ENCODE measurements at regions not wholly inside any gene's neighbourhood (a gene's known extent, or its start where the extent isn't known, plus 50 kb on each side); places are given as distances from the start of the nearest gene placed in this dataset.
"Not testable (repeated sequence)": the region's sequence is repeated elsewhere in the genome, so short reads cannot be mapped to it uniquely, and the experiment has no call there.

- no peak for DNase-seq (ENCODE audit: low spot score)
- intact Hi-C loops (cut with DNase I), result no loop called here
Measured at GRCh38 chrX:96480081-96480480, 204.6 kb upstream of the DIAPH2 start.

GRCh38 chrX:96481831-96482230 is 202.8 kb upstream of the DIAPH2 start:
- DNase-seq (ENCODE audit: low spot score) (no peak), ATAC-seq (no peak)
- intact Hi-C loops (cut with DNase I), result no loop called here

More at GRCh38 chrX:96480081-96480480, 204.6 kb upstream of the DIAPH2 start:
- no peak for ATAC-seq

GRCh38 chrX:96483647-96484160 is 200.9 kb upstream of the DIAPH2 start:
- no peak for ATAC-seq
- DNase-seq (ENCODE audit: low spot score), result no peak
- intact Hi-C loops (cut with DNase I), result no loop called here

DNA sequence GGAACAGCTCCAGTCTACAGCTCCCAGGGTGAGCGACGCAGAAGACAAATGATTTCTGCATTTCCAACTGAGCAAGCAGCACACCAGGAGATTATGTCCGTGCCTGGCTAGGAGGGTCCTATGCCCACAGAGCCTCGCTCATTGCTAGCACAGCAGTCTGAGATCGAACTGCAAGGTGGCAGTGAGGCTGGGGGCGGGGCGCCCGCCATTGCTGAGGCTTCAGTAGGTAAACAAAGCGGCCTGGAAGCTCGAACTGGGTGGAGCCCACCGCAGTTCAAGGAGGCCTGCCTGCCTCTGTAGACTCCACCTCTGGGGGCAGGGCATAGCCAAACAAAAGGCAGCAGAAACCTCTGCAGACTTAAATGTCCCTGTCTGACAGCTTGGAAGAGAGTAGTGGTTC is 198.0 kb upstream of the DIAPH2 start:
- intact Hi-C loops (cut with DNase I); DNase-seq (ENCODE audit: low spot score); ATAC-seq: not testable (repeated sequence)

- DNase-seq (ENCODE audit: low spot score) (no peak), ATAC-seq (no peak)
- intact Hi-C loops (cut with DNase I), result no loop called here
Measured at GRCh38 chrX:96502507-96502906, 182.1 kb upstream of the DIAPH2 start.

DNA sequence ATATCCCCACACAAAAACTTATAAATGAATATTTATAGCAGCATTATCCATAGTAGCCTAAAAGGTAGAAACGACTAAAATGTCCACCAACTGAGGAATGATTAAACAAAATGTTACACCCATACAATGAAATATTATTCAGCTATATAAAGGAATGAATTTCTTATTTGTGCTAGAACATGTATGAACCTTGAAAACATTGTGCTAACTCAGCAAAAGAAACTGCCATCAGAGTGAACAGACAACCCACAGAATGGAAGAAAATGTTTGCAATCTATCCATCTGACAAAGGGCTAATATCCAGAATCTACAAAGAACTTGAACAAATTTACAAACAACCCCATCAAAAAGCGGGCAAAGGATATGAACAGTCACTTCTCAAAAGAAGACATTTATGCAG is 155.3 kb upstream of the DIAPH2 start:
- ATAC-seq; DNase-seq (ENCODE audit: low spot score); intact Hi-C loops (cut with DNase I): not testable (repeated sequence)

DNA sequence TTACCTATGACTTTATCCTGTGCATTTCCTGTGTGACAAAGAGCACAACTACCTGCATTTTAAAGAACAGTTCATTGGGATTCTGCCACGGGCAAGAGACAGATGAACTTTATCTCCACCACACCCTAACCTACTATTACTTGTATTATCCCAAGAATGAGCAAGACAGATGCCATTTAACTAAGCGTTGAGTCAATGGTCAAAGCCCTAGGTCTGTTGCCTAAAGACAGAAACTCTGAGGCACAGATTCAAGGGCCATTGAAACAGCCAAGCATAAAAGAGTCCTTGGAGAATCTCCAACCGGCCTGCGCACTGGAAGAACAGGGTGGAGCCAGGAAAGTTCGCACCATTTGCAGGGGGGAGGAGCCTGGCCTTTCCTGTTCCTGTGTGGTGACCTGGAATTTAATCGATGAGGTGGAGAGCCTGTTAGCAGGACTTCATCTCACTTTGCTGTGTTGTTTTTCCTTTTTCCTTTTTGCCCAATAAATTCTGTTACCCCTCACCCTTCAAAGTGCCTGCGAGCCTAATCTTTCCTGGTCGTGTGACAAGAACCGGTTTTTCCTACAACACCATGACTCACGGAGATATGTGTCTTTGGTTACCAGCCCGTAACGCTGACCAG is 146.4 kb upstream of the DIAPH2 start:
- DNase-seq (ENCODE audit: low spot score) (no peak), ATAC-seq (no peak)
- intact Hi-C loops (cut with DNase I), result no loop called here

DNA sequence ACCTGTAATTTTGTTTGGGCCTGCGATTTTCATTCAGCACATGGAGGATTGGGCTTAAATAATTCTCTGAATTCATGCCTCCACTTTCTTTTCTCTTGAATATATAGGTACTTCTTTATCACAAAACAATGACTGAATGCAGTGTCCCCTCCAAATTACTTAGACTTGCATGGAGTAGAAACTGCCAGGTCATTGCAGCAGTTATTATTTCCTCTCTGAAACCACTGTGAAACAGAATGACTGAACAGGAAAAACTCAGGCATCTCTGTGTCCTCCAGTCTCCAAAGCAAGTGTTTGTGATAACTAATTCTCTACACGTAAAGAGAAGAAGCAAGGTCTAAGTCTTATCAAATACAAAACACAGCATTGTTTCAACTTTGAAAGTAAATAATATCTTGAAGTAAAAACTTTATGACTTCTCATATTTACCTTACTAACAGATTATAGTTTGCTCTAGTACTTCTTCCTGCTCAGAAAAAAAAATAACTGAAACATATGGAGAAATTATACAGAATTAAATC is 144.5 kb upstream of the DIAPH2 start:
- DNase-seq (ENCODE audit: low spot score) (no peak), ATAC-seq (no peak)
- intact Hi-C loops (cut with DNase I), result no loop called here

DNA sequence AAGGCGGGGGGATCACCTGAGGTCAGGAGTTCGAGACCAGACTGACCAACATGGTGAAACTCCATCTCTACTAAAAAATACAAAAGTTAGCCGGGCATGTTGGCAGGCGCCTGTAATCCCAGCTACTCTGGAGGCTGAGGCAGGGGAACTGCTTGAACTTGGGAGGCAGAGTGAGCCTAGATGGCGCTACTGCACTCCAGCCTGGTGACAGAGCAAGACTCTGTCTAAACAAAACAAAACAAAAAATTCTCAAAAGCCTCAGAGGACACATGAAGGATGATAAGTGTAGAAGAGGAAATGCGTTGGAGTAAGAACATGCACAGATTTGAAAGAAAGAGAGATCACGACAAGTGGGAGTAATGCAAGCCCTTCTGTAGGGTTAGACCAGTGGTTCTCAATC is 138.4 kb upstream of the DIAPH2 start:
- ATAC-seq; DNase-seq (ENCODE audit: low spot score); intact Hi-C loops (cut with DNase I): not testable (repeated sequence)

- DNase-seq (ENCODE audit: low spot score), result no peak
- intact Hi-C loops (cut with DNase I), result no loop called here
- no peak for ATAC-seq
Measured at GRCh38 chrX:96551322-96551872, 133.2 kb upstream of the DIAPH2 start.

- intact Hi-C loops (cut with DNase I), result no loop called here
- ATAC-seq (no peak), DNase-seq (ENCODE audit: low spot score) (no peak)
Measured at GRCh38 chrX:96556886-96557285, 127.8 kb upstream of the DIAPH2 start.

DNA sequence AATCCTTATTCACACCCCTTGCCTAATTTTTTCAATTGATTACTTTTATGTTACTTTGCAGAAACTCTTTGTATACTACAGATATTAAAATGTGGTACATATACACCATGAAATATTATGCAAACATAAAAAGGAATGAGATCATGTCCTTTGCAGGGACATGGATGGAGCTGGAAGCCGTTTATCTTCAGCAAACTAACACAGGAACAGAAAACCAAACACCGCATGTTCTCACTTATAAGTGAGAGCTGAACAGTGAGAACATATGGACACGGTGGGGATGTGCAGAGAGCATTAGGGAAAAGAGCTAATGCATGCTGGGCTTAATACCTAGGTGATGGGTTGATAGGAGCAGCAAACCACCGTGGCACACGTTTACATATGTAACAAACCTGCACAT is 123.5 kb upstream of the DIAPH2 start:
- DNase-seq (ENCODE audit: low spot score); intact Hi-C loops (cut with DNase I); ATAC-seq: not testable (repeated sequence)

DNA sequence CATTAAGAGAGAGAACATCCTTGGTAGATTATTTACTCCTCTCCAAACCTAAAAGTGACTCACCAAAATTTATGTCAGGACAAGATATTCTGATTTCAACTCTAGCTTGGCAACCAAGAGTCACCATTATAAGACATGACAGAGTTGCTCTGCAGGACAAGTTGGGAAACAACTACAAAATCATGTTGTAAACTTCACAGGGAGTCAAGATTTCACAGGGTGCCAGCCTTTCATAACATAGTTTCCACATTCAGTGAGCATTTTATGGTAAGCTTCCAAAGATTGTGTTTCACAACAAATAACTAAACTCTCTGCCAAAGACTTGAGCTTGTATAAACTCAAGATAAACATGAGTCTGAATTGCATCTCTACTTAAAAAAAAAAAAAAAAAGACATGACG is 121.0 kb upstream of the DIAPH2 start:
- DNase-seq (ENCODE audit: low spot score) (no peak), ATAC-seq (peak; percentile 81)
- intact Hi-C loops (cut with DNase I), result no loop called here

DNA sequence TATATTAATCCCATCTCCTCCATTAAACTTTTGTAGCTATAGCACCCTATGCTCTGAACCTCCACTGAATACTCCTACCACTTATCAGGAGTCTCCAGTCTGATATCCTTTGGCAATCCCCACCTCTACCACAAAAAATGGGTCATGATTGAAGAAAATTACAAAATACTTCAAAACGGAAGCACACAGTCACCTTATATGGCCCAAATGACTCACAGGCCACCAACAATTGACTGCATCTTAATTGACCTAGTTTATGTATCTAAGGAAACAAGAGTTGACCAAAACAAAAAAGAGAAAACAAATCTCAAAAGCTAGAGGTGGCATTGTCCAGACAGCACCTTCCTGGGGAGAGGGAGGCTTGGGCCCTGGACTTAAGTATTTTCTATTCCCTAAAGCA is 120.0 kb upstream of the DIAPH2 start:
- peak; percentile 15 for ATAC-seq
- no peak for DNase-seq (ENCODE audit: low spot score)
- intact Hi-C loops (cut with DNase I), result no loop called here

DNA sequence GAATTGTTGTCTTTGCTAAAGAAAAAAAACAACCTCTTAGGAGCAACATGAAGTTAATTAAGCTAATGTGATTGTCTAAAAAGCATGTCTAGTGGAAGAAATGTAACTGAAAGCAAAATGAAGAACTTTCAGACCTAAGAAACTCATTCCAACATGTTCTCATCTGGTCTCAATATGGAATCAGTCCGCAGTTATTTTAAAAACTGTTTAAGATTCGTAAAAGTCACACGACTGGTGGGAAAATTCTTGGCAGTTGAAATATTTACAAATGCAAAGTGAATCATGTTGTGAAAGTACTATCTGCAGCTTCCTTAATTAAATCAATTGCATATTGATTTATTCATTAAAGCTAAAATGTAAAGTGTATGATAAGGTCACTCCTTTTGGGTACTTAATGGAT is 117.8 kb upstream of the DIAPH2 start:
- DNase-seq (ENCODE audit: low spot score), result no peak
- ATAC-seq, result no peak
- intact Hi-C loops (cut with DNase I), result no loop called here

DNA sequence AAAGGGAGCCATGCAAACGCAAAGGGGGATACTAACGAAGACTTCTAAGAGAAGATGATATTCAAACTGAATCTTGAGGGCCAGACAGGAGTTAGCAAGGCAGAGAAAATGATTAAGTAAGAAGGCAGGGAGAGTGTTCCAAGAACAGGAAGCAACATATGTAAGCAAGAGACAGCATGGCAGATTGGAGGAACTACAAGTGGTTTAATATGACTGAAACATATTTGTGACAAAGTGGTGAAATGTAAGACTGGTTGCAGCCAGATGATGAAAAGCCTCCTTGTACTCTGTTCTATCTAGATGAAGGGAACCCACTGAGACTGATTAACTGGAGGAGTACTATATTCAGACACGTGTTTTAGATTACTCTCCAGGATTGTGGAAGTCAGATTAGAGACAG is 116.6 kb upstream of the DIAPH2 start:
- ATAC-seq (no peak), DNase-seq (ENCODE audit: low spot score) (no peak)
- intact Hi-C loops (cut with DNase I), result no loop called here

- no peak for DNase-seq (ENCODE audit: low spot score)
- no peak for ATAC-seq
- intact Hi-C loops (cut with DNase I), result no loop called here
Measured at GRCh38 chrX:96569034-96569433, 115.6 kb upstream of the DIAPH2 start.

DNA sequence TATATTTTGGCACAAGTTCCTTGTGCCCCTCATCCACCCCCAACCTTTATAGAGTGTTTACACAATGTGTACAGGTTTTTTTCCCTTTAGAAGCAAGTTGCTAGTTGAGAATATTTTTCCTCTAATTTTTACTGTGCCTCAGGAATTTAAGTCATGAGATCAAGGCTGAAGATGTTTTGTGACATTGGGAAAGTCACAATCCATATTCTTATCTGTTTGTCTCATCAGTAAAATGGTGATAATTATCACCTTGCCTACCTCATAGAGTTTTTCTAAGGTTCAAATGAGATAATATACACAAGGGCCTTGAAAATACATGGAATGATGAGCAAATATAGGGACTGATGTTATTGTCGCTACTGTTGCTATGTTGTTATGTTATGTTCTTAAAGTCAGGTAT is 109.6 kb upstream of the DIAPH2 start:
- intact Hi-C loops (cut with DNase I), result no loop called here
- DNase-seq (ENCODE audit: low spot score) (no peak), ATAC-seq (no peak)

- DNase-seq (ENCODE audit: low spot score), result no peak
- ATAC-seq, result no peak
- intact Hi-C loops (cut with DNase I), result no loop called here
Measured at GRCh38 chrX:96576368-96576767, 108.3 kb upstream of the DIAPH2 start.

- DNase-seq (ENCODE audit: low spot score) (no peak), ATAC-seq (no peak)
- intact Hi-C loops (cut with DNase I), result no loop called here
Measured at GRCh38 chrX:96578781-96579180, 105.9 kb upstream of the DIAPH2 start.

- DNase-seq (ENCODE audit: low spot score) (no peak), ATAC-seq (no peak)
- intact Hi-C loops (cut with DNase I), result no loop called here
Measured at GRCh38 chrX:96579252-96579651, 105.4 kb upstream of the DIAPH2 start.

All from sciatic nerve (tissue), 2 donors.